ENCODE measurements at regions not wholly inside any gene's neighbourhood (a gene's known extent, or its start where the extent isn't known, plus 50 kb on each side); places are given as distances from the start of the nearest gene placed in this dataset.

DNA sequence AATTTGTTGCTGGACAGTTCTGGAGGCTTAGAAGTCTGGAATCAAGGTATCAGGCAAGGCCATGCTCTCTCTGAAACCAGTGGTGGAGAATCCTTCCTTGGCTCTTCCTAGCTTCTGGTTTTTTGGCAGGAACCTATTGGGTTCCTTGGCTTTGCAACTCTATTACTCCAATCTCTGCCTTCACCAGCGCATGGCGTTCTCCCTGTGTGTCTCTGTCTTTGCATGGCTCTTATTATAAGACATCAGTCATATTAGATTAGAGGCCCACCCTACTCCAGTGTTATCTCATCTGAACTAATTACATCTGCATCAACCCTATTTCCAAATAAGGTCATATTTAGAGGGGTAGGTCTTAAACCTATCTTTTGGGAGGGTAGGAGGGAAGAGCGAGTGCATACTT, 358.1 kb upstream of the RARB start:
- Histone ChIP-seq H3K9ac (ENCODE audit: low read depth, low read length) (no peak overlapping the region), H2BK5ac (ENCODE audit: low read depth, low read length, poor library complexity, severe bottlenecking) (no peak overlapping the region), H3K56ac (ENCODE audit: extremely low read depth, insufficient read depth, low read length) (no peak overlapping the region), H2BK120ac (ENCODE audit: low read depth, low read length) (no peak overlapping the region), H4K91ac (ENCODE audit: insufficient read depth, low read depth, low read length) (no peak overlapping the region), H4K8ac (ENCODE audit: low read depth in 2 of 2, low read length in 2 of 2) (no peak overlapping the region), H2AFZ (replicated peaks; ENCODE audit: low read length, poor library complexity) (no peak overlapping the region), H2AK9ac (replicated peaks; ENCODE audit: low read depth, low read length, poor library complexity) (no peak overlapping the region), H3K27ac (ENCODE audit: insufficient read depth, low read length) (no peak overlapping the region), H3K9me1 (ENCODE audit: insufficient read depth, low read length) (no peaks in the 10 kb centered on the region), H2BK15ac (ENCODE audit: low read depth, low read length) (no peak overlapping the region), H3K4ac (ENCODE audit: low read depth, low read length) (no peak overlapping the region), H4K5ac (ENCODE audit: low read depth, low read length) (no peak overlapping the region), H2BK20ac (ENCODE audit: low read depth, low read length) (no peak overlapping the region), H3K36me3 (ENCODE audit: control insufficient read depth, insufficient read depth, low read length) (no peaks in the 10 kb centered on the region), H3K4me1 (ENCODE audit: control insufficient read depth, insufficient read depth, low read length) (no peaks in the 10 kb centered on the region), H3K23ac (ENCODE audit: low read depth, low read length) (no peak overlapping the region), H4K20me1 (ENCODE audit: insufficient read depth, low read length) (no peaks in the 10 kb centered on the region), H3K27me3 (ENCODE audit: control insufficient read depth, insufficient read depth, low read length) (no peaks in the 10 kb centered on the region), H3K4me3 (ENCODE audit: insufficient read depth, low read depth, low read length) (no peak overlapping the region), H2AK5ac (ENCODE audit: low read depth, low read length) (no peak overlapping the region), H3K18ac (ENCODE audit: low read depth, low read length) (no peak overlapping the region), H3K9me3 (ENCODE audit: control insufficient read depth, insufficient read depth, low read length) (peaks cover 4% of the 10 kb centered on the region), H3K4me2 (ENCODE audit: low read depth, low read length) (no peak overlapping the region), H3K79me1 (ENCODE audit: low read depth in 1 of 2, low read length in 2 of 2) (no peaks in the 10 kb centered on the region), H3K14ac (replicated peaks; ENCODE audit: low read depth, low read length) (no peak overlapping the region)
- in situ Hi-C loops (cut with MboI; ENCODE audit: low sequenced_read_pairs) (no loop called here), dilution Hi-C loops (cut with HindIII; ENCODE audit: low sequenced_read_pairs, unreplicated experiment) (no loop called here), intact Hi-C loops (cut with micrococcal nuclease) (no loop called here)
- POLR2A ChIA-PET (ENCODE audit: unreplicated experiment), result no interaction called here
- CTCF ChIA-PET, result no interaction called here
- DNase-seq (no peak), ATAC-seq (ENCODE audit: low read depth) (no peak)
- no TSS peak for BruUV-seq (replicated peaks)
- no CpG with 5 or more reads among the region's 3 CpGs for WGBS, 2 experiments (ENCODE audit: extremely low coverage in 2 of 2, insufficient read length in 1 of 2)
- no peak for TF ChIP-seq RAD21 (IDR thresholded peaks at IDR 0.05; ENCODE audit: low read length)
- TF ChIP-seq CHD1 (IDR thresholded peaks at IDR 0.05; ENCODE audit: low read depth, low read length), result no peak
- TF ChIP-seq, protein P1, sequence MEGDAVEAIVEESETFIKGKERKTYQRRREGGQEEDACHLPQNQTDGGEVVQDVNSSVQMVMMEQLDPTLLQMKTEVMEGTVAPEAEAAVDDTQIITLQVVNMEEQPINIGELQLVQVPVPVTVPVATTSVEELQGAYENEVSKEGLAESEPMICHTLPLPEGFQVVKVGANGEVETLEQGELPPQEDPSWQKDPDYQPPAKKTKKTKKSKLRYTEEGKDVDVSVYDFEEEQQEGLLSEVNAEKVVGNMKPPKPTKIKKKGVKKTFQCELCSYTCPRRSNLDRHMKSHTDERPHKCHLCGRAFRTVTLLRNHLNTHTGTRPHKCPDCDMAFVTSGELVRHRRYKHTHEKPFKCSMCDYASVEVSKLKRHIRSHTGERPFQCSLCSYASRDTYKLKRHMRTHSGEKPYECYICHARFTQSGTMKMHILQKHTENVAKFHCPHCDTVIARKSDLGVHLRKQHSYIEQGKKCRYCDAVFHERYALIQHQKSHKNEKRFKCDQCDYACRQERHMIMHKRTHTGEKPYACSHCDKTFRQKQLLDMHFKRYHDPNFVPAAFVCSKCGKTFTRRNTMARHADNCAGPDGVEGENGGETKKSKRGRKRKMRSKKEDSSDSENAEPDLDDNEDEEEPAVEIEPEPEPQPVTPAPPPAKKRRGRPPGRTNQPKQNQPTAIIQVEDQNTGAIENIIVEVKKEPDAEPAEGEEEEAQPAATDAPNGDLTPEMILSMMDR (conservative IDR thresholded peaks at IDR 0.05; ENCODE audit: low read depth, low read length), result no peak
- TF ChIP-seq FOS (IDR thresholded peaks at IDR 0.05; ENCODE audit: low read depth, low read length), result no peak
- no peak for TF ChIP-seq NFE2L2 (IDR thresholded peaks at IDR 0.05; ENCODE audit: low read depth, low read length)
- no peak for TF ChIP-seq RFX5 (IDR thresholded peaks at IDR 0.05; ENCODE audit: low read depth, low read length)
